ENCODE measurements at regions not wholly inside any gene's neighbourhood (a gene's known extent, or its start where the extent isn't known, plus 50 kb on each side); places are given as distances from the start of the nearest gene placed in this dataset.

DNA sequence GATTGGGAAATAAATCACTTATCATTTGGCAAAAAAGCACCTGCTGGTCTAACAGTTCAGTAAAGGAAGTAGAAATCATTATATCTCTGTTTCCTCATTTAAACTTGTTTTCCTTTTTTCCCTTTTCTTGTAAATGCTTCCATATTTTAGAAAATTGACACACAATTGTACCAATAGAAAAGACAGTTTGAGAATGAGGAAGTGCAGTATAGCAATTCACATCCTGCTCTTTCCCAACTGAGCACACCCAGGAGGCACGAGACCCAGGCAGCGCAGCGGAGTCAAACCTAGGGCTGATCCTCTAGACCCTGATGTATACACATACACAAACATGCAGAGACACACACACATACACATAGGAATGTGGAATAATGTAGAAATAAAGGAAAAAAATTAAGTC is 74.8 kb upstream of the PACRGL start:
- Histone ChIP-seq H2AFZ (ENCODE audit: low read depth, low read length) (no peak overlapping the region), H3K4me3 (replicated peaks in 1 of 3; ENCODE audit: insufficient read depth in 1 of 3, low read depth in 1 of 3, low read length in 3 of 3) (no peak overlapping the region), H3K9me3 (replicated peaks; ENCODE audit: control insufficient read depth, insufficient read depth, low read length) (no peaks in the 10 kb centered on the region), H3K27ac (ENCODE audit: insufficient read depth, low read depth, low read length) (no peak overlapping the region), H3K36me3 (ENCODE audit: control insufficient read depth in 2 of 2, extremely low read depth in 1 of 2, insufficient read depth in 2 of 2, low read length in 2 of 2) (no peaks in the 10 kb centered on the region), H3K79me2 (ENCODE audit: control insufficient read depth, insufficient read depth, low read length) (no peaks in the 10 kb centered on the region), H3K9me1 (replicated peaks; ENCODE audit: control insufficient read depth, extremely low read depth, insufficient read depth, low read length) (no peaks in the 10 kb centered on the region), H4K20me1 (replicated peaks; ENCODE audit: control insufficient read depth, extremely low read depth, insufficient read depth, low read length) (no peaks in the 10 kb centered on the region), H3K27me3 (ENCODE audit: control insufficient read depth in 2 of 2, insufficient read depth in 2 of 2, low read length in 2 of 2) (no peaks in the 10 kb centered on the region), H3K9ac (replicated peaks; ENCODE audit: extremely low read depth, insufficient read depth, low read length) (no peak overlapping the region), H3K4me1 (ENCODE audit: control insufficient read depth, extremely low read depth, insufficient read depth, low read length) (no peaks in the 10 kb centered on the region), H3K4me2 (ENCODE audit: insufficient read depth, low read length) (no peak overlapping the region)
- ChIA-PET POLR2A (no interaction called here), CTCF (no interaction called here)
- no TSS peak for BruUV-seq (replicated peaks)
- no peak for TF ChIP-seq EZH2 (IDR thresholded peaks at IDR 0.05; ENCODE audit: borderline replicate concordance, low read depth, low read length, severe bottlenecking)
- no peak for TF ChIP-seq GATA2 (IDR thresholded peaks at IDR 0.05; ENCODE audit: insufficient read depth, insufficient read length, low read depth, low read length)
- dilution Hi-C loops (cut with MboI; ENCODE audit: extremely low pct_ligation_motif_present, low sequenced_read_pairs): no loop called here
- DNase-seq (ENCODE audit: low read depth, low spot score) (no peak), FAIRE-seq (no peak)
- intact Hi-C loops (cut with micrococcal nuclease): no loop called here

DNA sequence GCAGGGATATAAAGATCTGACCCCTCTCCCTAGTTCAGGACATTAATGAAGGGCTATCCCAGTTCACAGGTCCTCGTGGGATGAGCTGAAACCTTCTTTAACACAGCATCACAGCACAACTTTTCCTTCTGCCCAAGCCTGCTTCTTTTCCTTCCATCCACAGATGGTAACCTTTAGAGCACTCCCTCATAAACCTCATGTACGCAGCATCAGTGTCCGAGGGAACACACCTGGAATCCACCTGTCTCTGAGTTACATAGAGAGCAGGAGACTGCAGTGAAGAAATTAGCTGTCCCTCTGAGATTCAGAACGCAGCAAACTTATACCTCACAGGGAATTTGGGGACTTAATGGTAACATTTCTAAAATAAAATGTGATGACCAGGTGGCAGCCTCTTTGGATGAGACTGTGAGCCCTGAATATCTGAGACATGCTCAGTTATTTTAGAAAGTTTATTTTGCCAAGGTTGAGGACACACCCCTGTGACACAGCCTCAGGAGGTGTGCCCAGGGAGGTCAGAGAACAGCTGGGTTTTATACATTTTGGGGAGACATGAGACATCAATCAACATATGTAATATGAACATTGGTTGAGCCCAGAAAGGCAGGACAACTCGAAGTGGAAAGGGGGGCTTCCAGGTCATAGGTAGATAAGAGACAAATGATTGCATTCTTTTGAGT is 73.8 kb upstream of the PACRGL start:
- Histone ChIP-seq H3K9me3 (replicated peaks; ENCODE audit: control insufficient read depth, insufficient read depth, low read length) (no peaks in the 10 kb centered on the region), H3K27ac (ENCODE audit: insufficient read depth, low read depth, low read length) (no peak overlapping the region), H3K27me3 (ENCODE audit: control insufficient read depth in 2 of 2, insufficient read depth in 2 of 2, low read length in 2 of 2) (no peaks in the 10 kb centered on the region), H3K9me1 (replicated peaks; ENCODE audit: control insufficient read depth, extremely low read depth, insufficient read depth, low read length) (no peaks in the 10 kb centered on the region), H3K36me3 (ENCODE audit: control insufficient read depth in 2 of 2, extremely low read depth in 1 of 2, insufficient read depth in 2 of 2, low read length in 2 of 2) (no peaks in the 10 kb centered on the region), H3K79me2 (ENCODE audit: control insufficient read depth, insufficient read depth, low read length) (no peaks in the 10 kb centered on the region), H3K4me2 (ENCODE audit: insufficient read depth, low read length) (no peak overlapping the region), H3K9ac (replicated peaks; ENCODE audit: extremely low read depth, insufficient read depth, low read length) (no peak overlapping the region), H2AFZ (ENCODE audit: low read depth, low read length) (no peak overlapping the region), H3K4me1 (ENCODE audit: control insufficient read depth, extremely low read depth, insufficient read depth, low read length) (no peaks in the 10 kb centered on the region), H3K4me3 (replicated peaks in 1 of 3; ENCODE audit: insufficient read depth in 1 of 3, low read depth in 1 of 3, low read length in 3 of 3) (no peak overlapping the region), H4K20me1 (replicated peaks; ENCODE audit: control insufficient read depth, extremely low read depth, insufficient read depth, low read length) (no peaks in the 10 kb centered on the region)
- no peak for TF ChIP-seq JUN (IDR thresholded peaks at IDR 0.05; ENCODE audit: borderline replicate concordance, insufficient read depth, insufficient read length, low read depth)
- TF ChIP-seq POLR2A (IDR thresholded peaks at IDR 0.05; ENCODE audit: low read depth, low read length): no peak
- TF ChIP-seq, protein P1, sequence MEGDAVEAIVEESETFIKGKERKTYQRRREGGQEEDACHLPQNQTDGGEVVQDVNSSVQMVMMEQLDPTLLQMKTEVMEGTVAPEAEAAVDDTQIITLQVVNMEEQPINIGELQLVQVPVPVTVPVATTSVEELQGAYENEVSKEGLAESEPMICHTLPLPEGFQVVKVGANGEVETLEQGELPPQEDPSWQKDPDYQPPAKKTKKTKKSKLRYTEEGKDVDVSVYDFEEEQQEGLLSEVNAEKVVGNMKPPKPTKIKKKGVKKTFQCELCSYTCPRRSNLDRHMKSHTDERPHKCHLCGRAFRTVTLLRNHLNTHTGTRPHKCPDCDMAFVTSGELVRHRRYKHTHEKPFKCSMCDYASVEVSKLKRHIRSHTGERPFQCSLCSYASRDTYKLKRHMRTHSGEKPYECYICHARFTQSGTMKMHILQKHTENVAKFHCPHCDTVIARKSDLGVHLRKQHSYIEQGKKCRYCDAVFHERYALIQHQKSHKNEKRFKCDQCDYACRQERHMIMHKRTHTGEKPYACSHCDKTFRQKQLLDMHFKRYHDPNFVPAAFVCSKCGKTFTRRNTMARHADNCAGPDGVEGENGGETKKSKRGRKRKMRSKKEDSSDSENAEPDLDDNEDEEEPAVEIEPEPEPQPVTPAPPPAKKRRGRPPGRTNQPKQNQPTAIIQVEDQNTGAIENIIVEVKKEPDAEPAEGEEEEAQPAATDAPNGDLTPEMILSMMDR (IDR thresholded peaks at IDR 0.05; ENCODE audit: extremely low read depth in 1 of 2, insufficient read depth in 1 of 2, low read depth in 1 of 2, low read length in 2 of 2): no peak
- no peak for TF ChIP-seq GATA2 (IDR thresholded peaks at IDR 0.05; ENCODE audit: insufficient read depth, insufficient read length, low read depth, low read length)
- no peak for TF ChIP-seq EZH2 (IDR thresholded peaks at IDR 0.05; ENCODE audit: borderline replicate concordance, low read depth, low read length, severe bottlenecking)
- TF ChIP-seq FOS (IDR thresholded peaks at IDR 0.05; ENCODE audit: borderline replicate concordance, insufficient read depth, low read length): no peak
- TF ChIP-seq, protein P2, sequence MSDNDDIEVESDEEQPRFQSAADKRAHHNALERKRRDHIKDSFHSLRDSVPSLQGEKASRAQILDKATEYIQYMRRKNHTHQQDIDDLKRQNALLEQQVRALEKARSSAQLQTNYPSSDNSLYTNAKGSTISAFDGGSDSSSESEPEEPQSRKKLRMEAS (IDR thresholded peaks at IDR 0.05; ENCODE audit: insufficient read depth, insufficient read length): no peak
- no peak for TF ChIP-seq POLR2AphosphoS5 (IDR thresholded peaks at IDR 0.05; ENCODE audit: insufficient read depth, low read depth, low read length)
- no peak for TF ChIP-seq MYC (IDR thresholded peaks at IDR 0.05; ENCODE audit: low read depth, low read length)
- dilution Hi-C loops (cut with MboI; ENCODE audit: extremely low pct_ligation_motif_present, low sequenced_read_pairs) (no loop called here), intact Hi-C loops (cut with micrococcal nuclease) (no loop called here)
- no TSS peak for BruUV-seq (replicated peaks)
- CTCF ChIA-PET: no interaction called here
- POLR2A ChIA-PET: no interaction called here
- no peak for DNase-seq (ENCODE audit: low read depth, low spot score)
- no peak for FAIRE-seq

All from endothelial cell of umbilical vein (primary cell).